ENCODE measurements at regions not wholly inside any gene's neighbourhood (a gene's known extent, or its start where the extent isn't known, plus 50 kb on each side); places are given as distances from the start of the nearest gene placed in this dataset.

- Histone ChIP-seq H3K4me2 (no peak overlapping the region), H3F3A (ENCODE audit: insufficient read depth, low read depth) (no peaks in the 10 kb centered on the region), H3K9me2 (ENCODE audit: insufficient read depth) (no peaks in the 10 kb centered on the region), H3K27me3 (ENCODE audit: insufficient read depth, low read depth) (no peaks in the 10 kb centered on the region), H3K36me3 (ENCODE audit: low read depth) (no peaks in the 10 kb centered on the region), H3K27ac (no peak overlapping the region), H3K4me1 (replicated peaks; ENCODE audit: insufficient read depth) (no peaks in the 10 kb centered on the region), H3K4me3 (no peak overlapping the region), H2AFZ (no peak overlapping the region), H4K20me1 (ENCODE audit: insufficient read depth) (no peaks in the 10 kb centered on the region), H3K79me2 (ENCODE audit: low read depth) (no peaks in the 10 kb centered on the region), H3K9me3 (ENCODE audit: insufficient read depth, low read depth) (no peaks in the 10 kb centered on the region)
- no peak for DNase-seq
- no TSS peak for BruUV-seq (replicated peaks)
- intact Hi-C loops (cut with micrococcal nuclease; ENCODE audit: unreplicated experiment): no loop called here
- ChIA-PET CTCF (no interaction called here), POLR2A (ENCODE audit: unreplicated experiment) (no interaction called here)
- TF ChIP-seq EZH2 (IDR thresholded peaks at IDR 0.05; ENCODE audit: low read depth) (no peak), CTCF (conservative IDR thresholded peaks at IDR 0.05) (no peak)
These were observed 223.4 kb upstream of the HTR2A start for GRCh38 chr13:47120282-47120681.

- intact Hi-C loops (cut with micrococcal nuclease; ENCODE audit: unreplicated experiment): no loop called here
- Histone ChIP-seq H3K4me2 (no peak overlapping the region), H3K79me2 (ENCODE audit: low read depth) (no peaks in the 10 kb centered on the region), H3K36me3 (ENCODE audit: low read depth) (no peaks in the 10 kb centered on the region), H3K4me1 (replicated peaks; ENCODE audit: insufficient read depth) (no peaks in the 10 kb centered on the region), H4K20me1 (ENCODE audit: insufficient read depth) (no peaks in the 10 kb centered on the region), H3K27ac (no peak overlapping the region), H3K4me3 (no peak overlapping the region), H3K9me3 (ENCODE audit: insufficient read depth, low read depth) (no peaks in the 10 kb centered on the region), H2AFZ (no peak overlapping the region), H3F3A (ENCODE audit: insufficient read depth, low read depth) (no peaks in the 10 kb centered on the region), H3K27me3 (ENCODE audit: insufficient read depth, low read depth) (no peaks in the 10 kb centered on the region), H3K9me2 (ENCODE audit: insufficient read depth) (no peaks in the 10 kb centered on the region)
- BruUV-seq (replicated peaks): no TSS peak
- DNase-seq: no peak
- ChIA-PET POLR2A (ENCODE audit: unreplicated experiment) (no interaction called here), CTCF (no interaction called here)
- TF ChIP-seq EZH2 (IDR thresholded peaks at IDR 0.05; ENCODE audit: low read depth): no peak
These were observed 222.9 kb upstream of the HTR2A start for GRCh38 chr13:47119575-47120235.

DNA sequence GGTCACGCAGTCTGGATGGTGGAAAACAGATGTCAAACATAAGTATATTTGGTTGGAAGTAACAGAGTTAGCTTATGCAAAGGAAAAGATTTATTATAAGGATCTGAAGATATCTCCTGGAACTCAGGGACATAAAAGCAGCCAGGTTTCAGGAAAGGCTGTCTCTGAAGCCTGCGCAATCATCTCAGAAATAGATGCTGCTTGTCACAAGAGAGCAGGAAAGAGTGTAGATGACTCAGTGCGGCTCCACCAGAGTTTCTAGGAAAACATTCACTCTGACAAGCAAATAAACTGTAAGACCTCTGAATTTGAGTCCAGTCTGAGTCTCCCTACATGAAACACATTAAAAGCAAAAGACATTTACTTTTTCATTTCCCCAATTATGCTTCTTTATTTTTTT, 220.4 kb upstream of the HTR2A start:
- BruUV-seq (replicated peaks): no TSS peak

More for the DNA sequence above, 220.4 kb upstream of the HTR2A start:
- no peaks in the 10 kb centered on the region for H3K4me1 ChIP-seq (replicated peaks; ENCODE audit: insufficient read depth)
- no peaks in the 10 kb centered on the region for H3K79me2 ChIP-seq (ENCODE audit: low read depth)
- intact Hi-C loops (cut with micrococcal nuclease; ENCODE audit: unreplicated experiment): no loop called here
- H3F3A ChIP-seq (ENCODE audit: insufficient read depth, low read depth): no peaks in the 10 kb centered on the region
- no peak overlapping the region for H3K4me3 ChIP-seq
- POLR2A ChIA-PET (ENCODE audit: unreplicated experiment): no interaction called here
- no peaks in the 10 kb centered on the region for H3K9me2 ChIP-seq (ENCODE audit: insufficient read depth)
- no peaks in the 10 kb centered on the region for H3K27me3 ChIP-seq (ENCODE audit: insufficient read depth, low read depth)
- no peak for DNase-seq
- H3K27ac ChIP-seq: no peak overlapping the region
- CTCF ChIA-PET: interaction anchor here (0.6 kb wide), 1 partner anchor 93 kb away, joined by 3 read pairs; no protein-coding TSS in a partner anchor
- no peaks in the 10 kb centered on the region for H3K9me3 ChIP-seq (ENCODE audit: insufficient read depth, low read depth)
- TF ChIP-seq CTCF (conservative IDR thresholded peaks at IDR 0.05) (no peak), EZH2 (IDR thresholded peaks at IDR 0.05; ENCODE audit: low read depth) (no peak)
- no peaks in the 10 kb centered on the region for H4K20me1 ChIP-seq (ENCODE audit: insufficient read depth)
- H3K36me3 ChIP-seq (ENCODE audit: low read depth): no peaks in the 10 kb centered on the region
- H2AFZ ChIP-seq: no peak overlapping the region
- H3K4me2 ChIP-seq: no peak overlapping the region

All from PC-9 (cell line).